Testis (tissue), 2 donors: ENCODE measurements at regions not wholly inside any gene's neighbourhood (a gene's known extent, or its start where the extent isn't known, plus 50 kb on each side); places are given as distances from the start of the nearest gene placed in this dataset.

Experiments
- DNase-seq: peaks from one replicate; pipeline ENCODE4 v3.0.0-alpha.2; 2019
- H3K27ac ChIP-seq, 2 donors: fragments of 200-600 bp; sonication (generic); one replicate each; pipeline ENCODE4 v1.5.1; 2019
- H3K27me3 ChIP-seq: fragments of 200-600 bp; sonication (generic); one replicate; pipeline ENCODE4 v1.5.1; 2019
- H3K36me3 ChIP-seq: fragments of 200-600 bp; sonication (generic); one replicate; pipeline ENCODE4 v1.5.1; 2017; ENCODE audit warnings: low read depth; ENCODE audit errors: missing control alignments
- H3K4me1 ChIP-seq: fragments of 200-600 bp; sonication (generic); one replicate; pipeline ENCODE4 v1.5.1; 2019
- H3K4me3 ChIP-seq, 2 donors: fragments of 200-600 bp; sonication (generic); one replicate each; pipeline ENCODE4 v1.5.1; 2017 to 2019
- H3K9me3 ChIP-seq: fragments of 200-600 bp; sonication (generic); one replicate; pipeline ENCODE4 v1.5.1; 2017
- POLR2A ChIP-seq: fragments of 450-650 bp; IDR thresholded peaks from one replicate; pipeline ENCODE4 v1.6.1; 2017; ENCODE audit warnings: antibody characterized with exemption, mild to moderate bottlenecking, moderate library complexity
- WGBS, 2 donors: methylation state at CpG; one replicate each; pipeline ENCODE4 v1.1.5; 2018; 5-methylcytosine and 5-hydroxymethylcytosine counted together
- intact Hi-C: fragments of 100-400 bp; cut with DNase I; formaldehyde crosslinking; loops from one replicate; pipeline ENCODE4 v1.15.1; 2023; ENCODE audit warnings: low total_unique reads
- TF ChIP-seq, protein P1 (sequence below), 3 experiments: fragments of 450-650 bp in 2 of 3; fragments of 200-600 bp in 1 of 3; sonication (generic) in 1 of 3; IDR thresholded peaks; one replicate each; pipeline ENCODE4 v1.5.1; 2016 to 2019; ENCODE audit warnings: antibody characterized with exemption in 3 of 3, mild to moderate bottlenecking in 2 of 3, moderate library complexity in 1 of 3

- no peak for TF ChIP-seq POLR2A
- TF ChIP-seq, protein P1, sequence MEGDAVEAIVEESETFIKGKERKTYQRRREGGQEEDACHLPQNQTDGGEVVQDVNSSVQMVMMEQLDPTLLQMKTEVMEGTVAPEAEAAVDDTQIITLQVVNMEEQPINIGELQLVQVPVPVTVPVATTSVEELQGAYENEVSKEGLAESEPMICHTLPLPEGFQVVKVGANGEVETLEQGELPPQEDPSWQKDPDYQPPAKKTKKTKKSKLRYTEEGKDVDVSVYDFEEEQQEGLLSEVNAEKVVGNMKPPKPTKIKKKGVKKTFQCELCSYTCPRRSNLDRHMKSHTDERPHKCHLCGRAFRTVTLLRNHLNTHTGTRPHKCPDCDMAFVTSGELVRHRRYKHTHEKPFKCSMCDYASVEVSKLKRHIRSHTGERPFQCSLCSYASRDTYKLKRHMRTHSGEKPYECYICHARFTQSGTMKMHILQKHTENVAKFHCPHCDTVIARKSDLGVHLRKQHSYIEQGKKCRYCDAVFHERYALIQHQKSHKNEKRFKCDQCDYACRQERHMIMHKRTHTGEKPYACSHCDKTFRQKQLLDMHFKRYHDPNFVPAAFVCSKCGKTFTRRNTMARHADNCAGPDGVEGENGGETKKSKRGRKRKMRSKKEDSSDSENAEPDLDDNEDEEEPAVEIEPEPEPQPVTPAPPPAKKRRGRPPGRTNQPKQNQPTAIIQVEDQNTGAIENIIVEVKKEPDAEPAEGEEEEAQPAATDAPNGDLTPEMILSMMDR (IDR thresholded peaks at IDR 0.05): no peak
- no peaks in the 10 kb centered on the region for H3K36me3 ChIP-seq
- H3K27me3 ChIP-seq: no peaks in the 10 kb centered on the region
- DNase-seq: no peak
- no peak overlapping the region for H3K4me3 ChIP-seq
- intact Hi-C loops: no loop called here
- no peaks in the 10 kb centered on the region for H3K9me3 ChIP-seq
- no peak overlapping the region for H3K27ac ChIP-seq
- peaks cover 5% of the 10 kb centered on the region for H3K4me1 ChIP-seq
- WGBS, 2 donors: 83 to 86% methylated on average over 1 of the region's 1 CpG
Measured at GRCh38 chr12:17369556-17369955, 720.4 kb downstream of the RERGL start.

DNA sequence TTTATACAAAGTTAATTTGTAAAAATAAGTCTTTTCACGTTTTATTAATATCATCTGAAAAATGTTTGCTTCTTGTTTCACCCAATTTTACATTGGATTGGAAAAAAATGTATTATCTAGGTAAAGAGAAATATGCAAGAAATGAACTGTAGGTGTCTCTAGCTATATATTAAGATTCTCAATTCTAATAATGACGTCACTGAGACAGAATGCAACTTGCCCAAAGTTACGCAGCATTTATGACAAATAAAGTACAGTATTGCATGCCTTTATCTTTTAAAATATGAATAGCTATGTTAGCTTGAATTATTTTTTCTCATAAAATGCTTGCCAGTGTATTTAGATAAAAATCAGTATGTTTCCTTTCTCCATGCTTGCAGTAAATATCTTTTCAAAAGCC, 728.8 kb downstream of the RERGL start:
- intact Hi-C loops: no loop called here
- H3K9me3 ChIP-seq: no peaks in the 10 kb centered on the region
- no peaks in the 10 kb centered on the region for H3K27me3 ChIP-seq
- no peaks in the 10 kb centered on the region for H3K4me1 ChIP-seq
- no peak overlapping the region for H3K4me3 ChIP-seq
- H3K36me3 ChIP-seq: no peaks in the 10 kb centered on the region
- 81 to 86% methylated on average over 3 of the region's 3 CpGs for WGBS, 2 donors
- no peak overlapping the region for H3K27ac ChIP-seq
- TF ChIP-seq POLR2A: no peak
- TF ChIP-seq, protein P1 (IDR thresholded peaks at IDR 0.05): no peak
- no peak for DNase-seq

DNA sequence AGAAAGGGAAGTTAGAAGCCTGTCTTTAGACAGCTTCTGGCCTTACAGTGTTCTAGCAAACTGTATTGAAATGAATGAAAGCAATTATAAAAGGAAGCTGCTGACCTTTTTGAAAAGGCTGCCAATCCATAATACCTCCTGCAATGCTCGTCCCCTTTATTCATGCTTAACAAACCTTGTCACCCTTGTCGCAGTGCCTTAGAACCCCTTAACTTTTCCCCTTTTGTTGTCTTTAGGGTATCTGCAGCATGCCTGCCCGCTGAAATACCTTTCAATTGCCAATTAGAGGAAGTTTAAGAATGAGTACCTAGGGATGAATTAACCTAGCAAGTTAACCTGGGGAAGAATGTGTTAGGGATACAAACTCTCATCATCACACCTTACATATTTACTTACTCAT, 731.2 kb downstream of the RERGL start:
- Histone ChIP-seq H3K27me3 (no peaks in the 10 kb centered on the region), H3K9me3 (no peaks in the 10 kb centered on the region), H3K4me1 (no peaks in the 10 kb centered on the region), H3K36me3 (no peaks in the 10 kb centered on the region), H3K4me3 (no peak overlapping the region), H3K27ac (no peak overlapping the region)
- TF ChIP-seq POLR2A: no peak
- TF ChIP-seq, protein P1 (IDR thresholded peaks at IDR 0.05): no peak
- 62 to 79% methylated on average over 3 of the region's 3 CpGs for WGBS, 2 donors
- intact Hi-C loops: no loop called here
- no peak for DNase-seq

GRCh38 chr12:17357396-17357795, 732.6 kb downstream of the RERGL start:
- no peaks in the 10 kb centered on the region for H3K27me3 ChIP-seq
- TF ChIP-seq, protein P1 (IDR thresholded peaks at IDR 0.05): no peak
- TF ChIP-seq POLR2A: no peak
- H3K36me3 ChIP-seq: no peaks in the 10 kb centered on the region
- H3K9me3 ChIP-seq: no peaks in the 10 kb centered on the region
- H3K4me3 ChIP-seq: no peak overlapping the region
- H3K4me1 ChIP-seq: no peaks in the 10 kb centered on the region
- WGBS, 2 donors: 63 to 79% methylated on average over 1 of the region's 1 CpG
- DNase-seq: no peak
- intact Hi-C loops: no loop called here
- no peak overlapping the region for H3K27ac ChIP-seq

DNA sequence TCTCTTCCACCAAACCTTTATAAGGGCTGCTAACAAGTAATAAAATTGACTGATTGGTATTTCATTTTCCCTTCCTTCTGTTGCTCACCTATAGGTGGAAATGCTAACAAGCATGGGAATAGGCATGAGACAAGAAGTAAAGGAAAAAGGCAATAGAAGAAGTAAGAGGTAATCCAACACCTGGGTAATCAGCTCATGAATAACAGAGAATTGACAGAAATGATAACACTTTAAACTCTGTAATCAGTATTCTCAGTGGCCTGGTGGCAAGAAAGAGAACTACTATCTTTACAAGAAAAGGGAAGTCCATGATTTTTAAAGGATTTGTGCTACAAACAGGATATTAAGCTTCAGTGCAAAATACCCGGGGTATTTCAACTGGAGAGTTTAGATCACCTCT, 737.8 kb downstream of the RERGL start:
- no peaks in the 10 kb centered on the region for H3K27me3 ChIP-seq
- H3K4me3 ChIP-seq: no peak overlapping the region
- no peak for DNase-seq
- intact Hi-C loops: no loop called here
- H3K27ac ChIP-seq: no peak overlapping the region
- no peak for TF ChIP-seq POLR2A
- TF ChIP-seq, protein P1 (IDR thresholded peaks at IDR 0.05): no peak
- no peaks in the 10 kb centered on the region for H3K9me3 ChIP-seq
- H3K36me3 ChIP-seq: no peaks in the 10 kb centered on the region
- WGBS, 2 donors: 73 to 88% methylated on average over 1 of the region's 1 CpG
- no peaks in the 10 kb centered on the region for H3K4me1 ChIP-seq
